Vagina (tissue), 2 donors: ENCODE measurements at regions not wholly inside any gene's neighbourhood (a gene's known extent, or its start where the extent isn't known, plus 50 kb on each side); places are given as distances from the start of the nearest gene placed in this dataset.

Source experiments
- POLR2AphosphoS5 ChIP-seq, 2 donors: sonication (generic); formaldehyde crosslinking; IDR thresholded peaks; one replicate each; pipeline ENCODE4 v1.9.0; 2017; ENCODE audit warnings: antibody characterized with exemption in 2 of 2, mild to moderate bottlenecking in 2 of 2, low read depth in 1 of 2; ENCODE audit not compliant: insufficient read depth in 1 of 2
- TF ChIP-seq, protein P1 (sequence below), 3 experiments: fragments of 450-650 bp in 2 of 3; fragments of 200-600 bp in 1 of 3; sonication (generic) in 1 of 3; IDR thresholded peaks; one replicate each; pipeline ENCODE4 v1.5.1; 2017 to 2019; ENCODE audit warnings: antibody characterized with exemption in 3 of 3, mild to moderate bottlenecking in 2 of 3, moderate library complexity in 2 of 3

DNA sequence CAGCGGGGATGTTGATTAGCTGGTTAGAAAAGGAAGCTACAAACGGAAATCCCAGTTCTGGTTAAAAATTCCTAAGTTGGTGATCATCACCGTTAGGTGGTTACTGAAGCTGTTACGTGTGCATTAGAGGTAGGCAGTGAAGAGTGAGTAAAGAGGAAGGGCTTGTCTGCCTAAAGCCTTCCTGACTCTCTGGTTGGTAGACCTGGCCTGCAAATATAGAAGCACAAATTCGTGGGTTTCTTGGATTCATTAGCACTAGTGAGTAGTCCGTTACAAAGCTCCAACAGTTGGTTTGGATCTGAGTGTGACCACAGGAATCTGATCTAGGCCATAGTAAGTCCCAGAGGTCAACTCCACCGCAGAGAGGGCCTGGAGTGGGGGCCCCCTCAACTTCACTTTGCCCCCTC, 174.0 kb upstream of the TP63 start:
- TF ChIP-seq, protein P1, sequence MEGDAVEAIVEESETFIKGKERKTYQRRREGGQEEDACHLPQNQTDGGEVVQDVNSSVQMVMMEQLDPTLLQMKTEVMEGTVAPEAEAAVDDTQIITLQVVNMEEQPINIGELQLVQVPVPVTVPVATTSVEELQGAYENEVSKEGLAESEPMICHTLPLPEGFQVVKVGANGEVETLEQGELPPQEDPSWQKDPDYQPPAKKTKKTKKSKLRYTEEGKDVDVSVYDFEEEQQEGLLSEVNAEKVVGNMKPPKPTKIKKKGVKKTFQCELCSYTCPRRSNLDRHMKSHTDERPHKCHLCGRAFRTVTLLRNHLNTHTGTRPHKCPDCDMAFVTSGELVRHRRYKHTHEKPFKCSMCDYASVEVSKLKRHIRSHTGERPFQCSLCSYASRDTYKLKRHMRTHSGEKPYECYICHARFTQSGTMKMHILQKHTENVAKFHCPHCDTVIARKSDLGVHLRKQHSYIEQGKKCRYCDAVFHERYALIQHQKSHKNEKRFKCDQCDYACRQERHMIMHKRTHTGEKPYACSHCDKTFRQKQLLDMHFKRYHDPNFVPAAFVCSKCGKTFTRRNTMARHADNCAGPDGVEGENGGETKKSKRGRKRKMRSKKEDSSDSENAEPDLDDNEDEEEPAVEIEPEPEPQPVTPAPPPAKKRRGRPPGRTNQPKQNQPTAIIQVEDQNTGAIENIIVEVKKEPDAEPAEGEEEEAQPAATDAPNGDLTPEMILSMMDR (IDR thresholded peaks at IDR 0.05) = no peak
- no peak for TF ChIP-seq POLR2AphosphoS5 (IDR thresholded peaks at IDR 0.05; ENCODE audit: insufficient read depth in 1 of 2, low read depth in 1 of 2)
